ENCODE measurements at regions not wholly inside any gene's neighbourhood (a gene's known extent, or its start where the extent isn't known, plus 50 kb on each side); places are given as distances from the start of the nearest gene placed in this dataset.

DNA sequence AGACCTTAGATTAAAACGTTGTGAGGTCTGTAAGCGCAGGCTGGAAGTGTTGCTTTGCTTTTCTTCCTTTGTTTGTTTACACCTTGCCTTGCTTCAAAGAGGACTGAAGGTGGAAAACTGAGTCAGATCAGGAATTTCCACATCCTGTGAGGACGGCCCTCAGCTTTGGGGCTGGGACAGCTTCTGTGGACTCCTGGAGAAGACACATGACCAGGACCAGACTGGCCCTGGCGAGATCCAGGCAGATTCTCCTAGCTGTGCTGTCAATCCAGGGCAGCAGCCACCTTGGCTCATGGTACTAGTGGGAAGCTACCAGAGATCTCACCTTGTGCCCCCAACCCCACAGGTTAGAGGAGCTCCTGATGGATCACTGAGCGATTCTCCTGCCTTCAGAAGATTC, 1461.9 kb downstream of the TBC1D22A start:
- TF ChIP-seq GLIS2 (tag by site-specific recombination; IDR thresholded peaks at IDR 0.05), result no peak
- TF ChIP-seq ZNF140 (tag by site-specific recombination; IDR thresholded peaks at IDR 0.05), result no peak
- TF ChIP-seq, protein P1, sequence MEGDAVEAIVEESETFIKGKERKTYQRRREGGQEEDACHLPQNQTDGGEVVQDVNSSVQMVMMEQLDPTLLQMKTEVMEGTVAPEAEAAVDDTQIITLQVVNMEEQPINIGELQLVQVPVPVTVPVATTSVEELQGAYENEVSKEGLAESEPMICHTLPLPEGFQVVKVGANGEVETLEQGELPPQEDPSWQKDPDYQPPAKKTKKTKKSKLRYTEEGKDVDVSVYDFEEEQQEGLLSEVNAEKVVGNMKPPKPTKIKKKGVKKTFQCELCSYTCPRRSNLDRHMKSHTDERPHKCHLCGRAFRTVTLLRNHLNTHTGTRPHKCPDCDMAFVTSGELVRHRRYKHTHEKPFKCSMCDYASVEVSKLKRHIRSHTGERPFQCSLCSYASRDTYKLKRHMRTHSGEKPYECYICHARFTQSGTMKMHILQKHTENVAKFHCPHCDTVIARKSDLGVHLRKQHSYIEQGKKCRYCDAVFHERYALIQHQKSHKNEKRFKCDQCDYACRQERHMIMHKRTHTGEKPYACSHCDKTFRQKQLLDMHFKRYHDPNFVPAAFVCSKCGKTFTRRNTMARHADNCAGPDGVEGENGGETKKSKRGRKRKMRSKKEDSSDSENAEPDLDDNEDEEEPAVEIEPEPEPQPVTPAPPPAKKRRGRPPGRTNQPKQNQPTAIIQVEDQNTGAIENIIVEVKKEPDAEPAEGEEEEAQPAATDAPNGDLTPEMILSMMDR (tag by site-specific recombination; IDR thresholded peaks at IDR 0.05), result no peak
- no peak for TF ChIP-seq REST (tag by site-specific recombination; IDR thresholded peaks at IDR 0.05)
- no peak for TF ChIP-seq ZNF341 (tag by site-specific recombination; IDR thresholded peaks at IDR 0.05; ENCODE audit: low read depth)
- TF ChIP-seq, protein P2, sequence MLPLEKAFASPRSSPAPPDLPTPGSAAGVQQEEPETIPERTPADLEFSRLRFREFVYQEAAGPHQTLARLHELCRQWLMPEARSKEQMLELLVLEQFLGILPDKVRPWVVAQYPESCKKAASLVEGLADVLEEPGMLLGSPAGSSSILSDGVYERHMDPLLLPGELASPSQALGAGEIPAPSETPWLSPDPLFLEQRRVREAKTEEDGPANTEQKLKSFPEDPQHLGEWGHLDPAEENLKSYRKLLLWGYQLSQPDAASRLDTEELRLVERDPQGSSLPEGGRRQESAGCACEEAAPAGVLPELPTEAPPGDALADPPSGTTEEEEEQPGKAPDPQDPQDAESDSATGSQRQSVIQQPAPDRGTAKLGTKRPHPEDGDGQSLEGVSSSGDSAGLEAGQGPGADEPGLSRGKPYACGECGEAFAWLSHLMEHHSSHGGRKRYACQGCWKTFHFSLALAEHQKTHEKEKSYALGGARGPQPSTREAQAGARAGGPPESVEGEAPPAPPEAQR (tag by site-specific recombination; IDR thresholded peaks at IDR 0.05), result no peak
- no peak for TF ChIP-seq HOXA7 (CRISPR knock-in tag; IDR thresholded peaks at IDR 0.05; ENCODE audit: borderline replicate concordance)
